ENCODE measurements at regions not wholly inside any gene's neighbourhood (a gene's known extent, or its start where the extent isn't known, plus 50 kb on each side); places are given as distances from the start of the nearest gene placed in this dataset.

GRCh38 chr2:128792476-128793054 lies 473.9 kb upstream of the HS6ST1 start:
- Histone ChIP-seq H3K9me2 (replicated peaks; ENCODE audit: control insufficient read depth, low read length) (no peaks in the 10 kb centered on the region), H3K36me3 (ENCODE audit: control insufficient read depth, low read length) (no peaks in the 10 kb centered on the region), H3K4me2 (ENCODE audit: low read length) (no peak overlapping the region), H3K27ac (ENCODE audit: low read depth, low read length) (no peak overlapping the region), H4K20me1 (ENCODE audit: control insufficient read depth, insufficient read depth, low read depth, low read length) (no peaks in the 10 kb centered on the region), H3K9me3 (ENCODE audit: control insufficient read depth, insufficient read depth, low read length) (no peaks in the 10 kb centered on the region), H3K4me1 (ENCODE audit: control insufficient read depth, low read length) (no peaks in the 10 kb centered on the region), H3F3A (ENCODE audit: control insufficient read depth, insufficient read depth) (no peaks in the 10 kb centered on the region), H3K79me2 (ENCODE audit: control insufficient read depth, low read length) (no peaks in the 10 kb centered on the region), H3K27me3 (ENCODE audit: control insufficient read depth, low read length) (no peaks in the 10 kb centered on the region), H3K4me3 (ENCODE audit: low read length) (no peak overlapping the region)
- TF ChIP-seq, protein P1, sequence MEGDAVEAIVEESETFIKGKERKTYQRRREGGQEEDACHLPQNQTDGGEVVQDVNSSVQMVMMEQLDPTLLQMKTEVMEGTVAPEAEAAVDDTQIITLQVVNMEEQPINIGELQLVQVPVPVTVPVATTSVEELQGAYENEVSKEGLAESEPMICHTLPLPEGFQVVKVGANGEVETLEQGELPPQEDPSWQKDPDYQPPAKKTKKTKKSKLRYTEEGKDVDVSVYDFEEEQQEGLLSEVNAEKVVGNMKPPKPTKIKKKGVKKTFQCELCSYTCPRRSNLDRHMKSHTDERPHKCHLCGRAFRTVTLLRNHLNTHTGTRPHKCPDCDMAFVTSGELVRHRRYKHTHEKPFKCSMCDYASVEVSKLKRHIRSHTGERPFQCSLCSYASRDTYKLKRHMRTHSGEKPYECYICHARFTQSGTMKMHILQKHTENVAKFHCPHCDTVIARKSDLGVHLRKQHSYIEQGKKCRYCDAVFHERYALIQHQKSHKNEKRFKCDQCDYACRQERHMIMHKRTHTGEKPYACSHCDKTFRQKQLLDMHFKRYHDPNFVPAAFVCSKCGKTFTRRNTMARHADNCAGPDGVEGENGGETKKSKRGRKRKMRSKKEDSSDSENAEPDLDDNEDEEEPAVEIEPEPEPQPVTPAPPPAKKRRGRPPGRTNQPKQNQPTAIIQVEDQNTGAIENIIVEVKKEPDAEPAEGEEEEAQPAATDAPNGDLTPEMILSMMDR (IDR thresholded peaks at IDR 0.05; ENCODE audit: low read depth, low read length, poor library complexity, severe bottlenecking), result no peak
- no peak for TF ChIP-seq EZH2phosphoT487 (IDR thresholded peaks at IDR 0.05; ENCODE audit: borderline replicate concordance, low read length)

DNA sequence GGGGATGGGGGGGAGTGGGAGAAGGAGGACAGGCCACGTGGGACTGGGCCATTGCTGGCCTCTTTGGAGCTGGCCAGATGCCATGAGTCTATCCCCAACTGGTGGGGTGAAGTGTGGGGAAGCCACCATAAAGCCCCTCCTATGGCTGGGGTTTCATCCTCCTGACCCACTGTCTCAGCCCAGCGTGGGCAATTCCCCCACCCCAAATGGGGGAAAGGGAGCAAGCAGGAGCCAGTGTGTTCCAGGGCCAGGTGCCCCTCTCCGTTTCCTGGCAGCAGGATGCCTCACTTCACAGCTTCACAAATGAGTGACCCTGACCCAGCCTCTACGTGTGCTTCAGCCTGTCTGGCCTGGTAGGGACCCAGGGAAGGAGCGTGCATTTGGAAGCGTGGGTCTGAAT lies 474.7 kb upstream of the HS6ST1 start:
- Histone ChIP-seq H3K4me3 (ENCODE audit: low read length) (no peak overlapping the region), H3F3A (ENCODE audit: control insufficient read depth, insufficient read depth) (no peaks in the 10 kb centered on the region), H3K4me1 (ENCODE audit: control insufficient read depth, low read length) (no peaks in the 10 kb centered on the region), H3K36me3 (ENCODE audit: control insufficient read depth, low read length) (no peaks in the 10 kb centered on the region), H3K9me2 (replicated peaks; ENCODE audit: control insufficient read depth, low read length) (no peaks in the 10 kb centered on the region), H3K27me3 (ENCODE audit: control insufficient read depth, low read length) (no peaks in the 10 kb centered on the region), H3K27ac (ENCODE audit: low read depth, low read length) (no peak overlapping the region), H4K20me1 (ENCODE audit: control insufficient read depth, insufficient read depth, low read depth, low read length) (no peaks in the 10 kb centered on the region), H3K4me2 (ENCODE audit: low read length) (no peak overlapping the region), H3K79me2 (ENCODE audit: control insufficient read depth, low read length) (no peaks in the 10 kb centered on the region), H3K9me3 (ENCODE audit: control insufficient read depth, insufficient read depth, low read length) (no peaks in the 10 kb centered on the region)
- TF ChIP-seq EZH2phosphoT487 (IDR thresholded peaks at IDR 0.05; ENCODE audit: borderline replicate concordance, low read length), result no peak
- TF ChIP-seq, protein P1 (IDR thresholded peaks at IDR 0.05; ENCODE audit: low read depth, low read length, poor library complexity, severe bottlenecking), result no peak

DNA sequence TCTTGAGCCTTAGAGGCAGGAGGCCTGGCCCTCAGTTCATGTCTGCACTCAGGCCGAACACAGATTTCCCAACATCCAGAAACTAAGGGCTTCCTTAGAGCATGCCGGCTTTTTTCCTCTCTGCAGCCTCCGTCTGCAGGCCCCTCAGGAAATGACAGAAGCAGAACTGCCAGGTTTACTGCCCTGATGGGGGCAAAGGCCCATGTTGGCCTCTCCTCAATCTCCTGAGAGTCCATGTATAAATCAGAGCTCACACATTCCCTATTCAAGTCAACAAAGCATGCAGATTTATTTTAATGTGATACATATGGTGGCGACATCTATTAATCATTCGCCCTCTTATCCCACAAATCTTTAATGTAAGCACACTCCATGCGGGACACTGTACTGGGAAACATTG lies 475.6 kb upstream of the HS6ST1 start:
- no peaks in the 10 kb centered on the region for H3K4me1 ChIP-seq (ENCODE audit: control insufficient read depth, low read length)
- TF ChIP-seq, protein P1 (IDR thresholded peaks at IDR 0.05; ENCODE audit: low read depth, low read length, poor library complexity, severe bottlenecking), result no peak
- no peak for TF ChIP-seq EZH2phosphoT487 (IDR thresholded peaks at IDR 0.05; ENCODE audit: borderline replicate concordance, low read length)
- no peaks in the 10 kb centered on the region for H3K9me3 ChIP-seq (ENCODE audit: control insufficient read depth, insufficient read depth, low read length)
- no peaks in the 10 kb centered on the region for H3K79me2 ChIP-seq (ENCODE audit: control insufficient read depth, low read length)
- H3K27me3 ChIP-seq (ENCODE audit: control insufficient read depth, low read length), result no peaks in the 10 kb centered on the region
- no peak overlapping the region for H3K27ac ChIP-seq (ENCODE audit: low read depth, low read length)
- H3K4me2 ChIP-seq (ENCODE audit: low read length), result no peak overlapping the region
- no peaks in the 10 kb centered on the region for H3K9me2 ChIP-seq (replicated peaks; ENCODE audit: control insufficient read depth, low read length)
- H3K4me3 ChIP-seq (ENCODE audit: low read length), result no peak overlapping the region
- H4K20me1 ChIP-seq (ENCODE audit: control insufficient read depth, insufficient read depth, low read depth, low read length), result no peaks in the 10 kb centered on the region
- H3F3A ChIP-seq (ENCODE audit: control insufficient read depth, insufficient read depth), result no peaks in the 10 kb centered on the region
- no peaks in the 10 kb centered on the region for H3K36me3 ChIP-seq (ENCODE audit: control insufficient read depth, low read length)

All from DOHH2 (cell line).